CD4-positive, alpha-beta T cell treated with Interleukin-4 for 1 hour (primary cell): ENCODE measurements at regions not wholly inside any gene's neighbourhood (a gene's known extent, or its start where the extent isn't known, plus 50 kb on each side); places are given as distances from the start of the nearest gene placed in this dataset.
A peak's percentile ranks its signal among the peaks of the same experiment; 100 is the strongest.

ENCODE experiments used
- DNase-seq, 2 donors: peaks; one replicate each; pipeline ENCODE4 v3.0.0-alpha.2; 2020 to 2022

GRCh38 chr3:106229495-106230278 is 360.9 kb upstream of the CBLB start:
- no peak for DNase-seq

- DNase-seq, result no peak
Observed at GRCh38 chr3:106231086-106231485, 362.3 kb upstream of the CBLB start.

- no peak for DNase-seq
Observed at GRCh38 chr3:106232956-106233355, 364.1 kb upstream of the CBLB start.

DNA sequence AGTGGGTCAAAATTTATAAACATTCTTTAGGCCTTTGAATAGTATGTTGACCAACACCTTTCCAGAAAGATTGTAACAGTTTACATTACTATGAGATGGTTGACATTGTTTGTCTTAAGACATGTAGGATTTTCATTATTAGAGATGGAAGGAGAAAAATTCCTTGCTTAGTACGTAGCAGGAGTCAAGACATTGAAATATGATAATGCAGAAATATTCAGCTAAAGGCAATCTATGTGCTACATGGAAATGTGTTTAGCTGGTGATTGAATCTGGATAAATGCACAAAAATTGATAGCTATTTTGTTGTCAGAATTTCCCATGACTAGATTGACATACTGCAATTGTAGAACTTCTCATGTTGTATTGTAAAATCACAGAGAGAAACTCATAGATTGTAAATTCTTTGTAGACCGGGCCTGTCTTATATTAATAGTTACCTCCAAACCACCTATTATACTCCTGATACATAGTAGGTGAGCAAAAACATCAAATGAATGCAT is 370.4 kb upstream of the CBLB start:
- DNase-seq, result no peak

- DNase-seq, result no peak
Observed at GRCh38 chr3:106241593-106241992, 372.8 kb upstream of the CBLB start.

DNA sequence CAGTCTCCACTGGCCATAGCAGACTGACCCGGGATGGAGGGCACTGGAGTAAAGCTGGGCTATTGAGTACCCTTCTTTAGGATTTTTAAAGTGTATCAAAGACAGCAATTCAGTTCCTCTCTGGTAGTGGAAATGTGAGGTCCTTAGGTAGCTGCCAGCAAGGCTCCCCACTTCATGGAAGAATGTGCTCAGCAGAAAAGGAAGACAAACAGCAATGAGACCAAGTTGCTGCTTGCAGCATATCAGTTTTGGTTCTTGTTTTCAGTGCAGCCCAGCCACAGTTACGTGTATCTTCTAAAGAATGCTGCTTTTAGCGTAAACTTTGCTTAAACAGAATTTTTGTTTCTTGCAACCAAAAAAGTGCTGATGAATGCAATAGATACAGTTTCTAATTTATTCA is 374.0 kb upstream of the CBLB start:
- DNase-seq, result no peak

DNA sequence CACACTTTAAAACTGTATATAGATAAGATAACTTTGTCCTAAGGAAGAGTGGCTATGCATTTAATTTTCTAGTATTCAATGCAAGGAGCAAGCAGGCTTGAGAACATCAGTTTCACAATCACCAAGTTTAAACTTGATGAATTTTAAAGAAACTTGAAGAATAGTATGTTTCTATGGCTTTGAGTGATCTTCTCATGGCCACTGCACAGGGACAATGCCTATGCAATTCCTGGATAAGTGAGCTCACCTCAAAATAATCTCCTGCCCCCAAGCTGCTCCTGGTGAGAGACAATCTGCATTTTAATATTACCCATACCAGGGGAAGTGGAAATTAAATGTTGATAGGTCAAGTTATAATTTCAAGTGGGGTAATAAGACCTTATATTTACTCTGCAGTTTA is 376.6 kb upstream of the CBLB start:
- DNase-seq, result no peak

DNA sequence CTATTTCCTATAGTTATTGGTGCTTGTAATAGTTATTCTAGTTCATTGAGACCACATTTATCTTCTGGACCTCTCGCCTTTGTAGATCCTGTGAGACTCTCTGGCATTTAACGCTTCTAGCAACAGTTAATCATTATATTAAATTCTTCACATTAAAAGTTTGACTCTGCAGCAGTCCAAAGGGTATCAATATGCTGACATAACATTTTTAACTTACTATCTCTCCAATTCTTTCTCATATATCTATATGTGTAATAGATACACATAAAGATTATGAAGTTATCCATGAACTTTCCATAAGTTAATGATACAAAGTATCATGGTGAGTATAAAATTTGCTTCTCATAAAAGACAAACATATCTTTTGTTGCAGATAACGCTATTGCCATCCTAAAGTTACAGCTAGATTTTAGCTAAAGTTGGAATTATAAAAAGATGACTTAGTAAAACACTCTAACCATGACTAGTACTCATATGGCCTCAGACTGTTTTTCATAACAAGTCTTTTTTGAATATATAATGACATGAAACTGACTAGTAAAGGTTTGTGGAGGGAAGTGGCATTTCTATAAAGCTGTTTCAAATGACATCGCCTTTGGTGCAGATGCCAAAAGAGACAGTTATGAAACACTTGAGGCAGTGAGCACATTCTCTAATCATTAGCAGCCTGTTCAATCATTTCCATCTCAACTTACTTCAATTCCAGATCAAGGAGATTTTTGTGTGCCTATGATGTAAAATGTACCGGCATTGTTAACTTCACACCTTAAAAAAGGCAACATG is 379.3 kb upstream of the CBLB start:
- no peak for DNase-seq

DNA sequence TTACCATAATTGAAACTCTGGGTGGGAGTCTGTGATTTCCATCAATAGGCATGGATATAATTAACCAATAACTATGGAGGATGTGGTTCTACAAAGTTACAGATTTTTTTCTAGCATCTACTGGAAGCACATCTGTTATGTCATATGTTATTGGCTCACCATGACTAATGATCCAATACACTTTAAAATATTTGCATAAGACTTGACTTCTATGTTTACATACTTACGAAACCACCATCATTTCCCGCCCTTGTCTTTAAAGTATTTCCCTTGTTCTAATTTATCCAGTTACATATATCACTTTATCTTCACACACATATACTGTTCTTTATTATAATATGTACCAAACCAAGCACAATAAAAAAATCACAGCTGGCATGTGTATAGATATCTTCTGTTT is 380.3 kb upstream of the CBLB start:
- no peak for DNase-seq

GRCh38 chr3:106249981-106250380 is 381.2 kb upstream of the CBLB start:
- no peak for DNase-seq

- no peak for DNase-seq
Observed at GRCh38 chr3:106251160-106251892, 382.5 kb upstream of the CBLB start.

DNA sequence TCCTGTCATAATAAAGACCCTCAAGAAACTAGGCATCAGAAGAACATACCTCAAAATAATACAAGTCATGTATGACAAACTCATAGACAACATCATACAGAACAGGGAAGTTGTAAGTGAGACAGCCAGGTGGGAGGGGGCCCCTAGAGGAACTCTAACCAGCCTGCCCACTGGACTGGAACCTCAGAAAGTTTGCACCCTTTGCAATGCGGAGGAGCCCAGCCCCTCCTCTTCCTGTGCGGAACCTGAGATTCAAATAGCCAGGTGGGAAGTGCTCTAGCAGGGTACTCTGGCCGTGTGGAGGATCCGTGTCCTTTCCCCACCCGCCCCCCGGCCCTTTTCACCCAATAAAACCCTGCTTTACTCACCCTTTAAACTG is 387.0 kb upstream of the CBLB start:
- DNase-seq, result peak in 1 of 2 donors; percentile 65

- no peak for DNase-seq
Observed at GRCh38 chr3:106256249-106256957, 387.6 kb upstream of the CBLB start.

- DNase-seq, result no peak
Observed at GRCh38 chr3:106257172-106257571, 388.4 kb upstream of the CBLB start.

GRCh38 chr3:106261396-106261795 is 392.6 kb upstream of the CBLB start:
- DNase-seq, result no peak

- DNase-seq, result no peak
Observed at GRCh38 chr3:106261915-106262683, 393.3 kb upstream of the CBLB start.

GRCh38 chr3:106263011-106263410 is 394.2 kb upstream of the CBLB start:
- no peak for DNase-seq

GRCh38 chr3:106263546-106263945 is 394.7 kb upstream of the CBLB start:
- no peak for DNase-seq

- DNase-seq, result no peak
Observed at GRCh38 chr3:106265704-106266103, 396.9 kb upstream of the CBLB start.

DNA sequence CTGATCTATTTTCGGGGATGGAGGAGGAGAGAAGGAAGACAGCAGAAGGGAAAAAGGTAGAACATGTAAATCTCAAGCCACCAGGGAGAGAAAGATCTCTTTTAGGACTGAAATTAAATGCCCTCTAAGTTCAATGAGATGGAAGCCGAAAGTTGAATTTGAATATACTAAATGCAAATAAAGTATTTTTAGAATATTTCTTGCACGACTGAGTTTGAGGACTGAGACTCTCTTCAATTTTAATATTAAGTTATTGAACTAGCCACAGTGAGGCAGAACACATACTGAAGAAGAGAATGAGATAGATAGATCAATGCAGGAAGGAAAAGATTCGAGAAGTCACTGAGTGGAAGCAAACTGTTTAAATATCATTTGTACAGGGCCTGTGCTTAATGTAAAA is 399.9 kb upstream of the CBLB start:
- no peak for DNase-seq

DNA sequence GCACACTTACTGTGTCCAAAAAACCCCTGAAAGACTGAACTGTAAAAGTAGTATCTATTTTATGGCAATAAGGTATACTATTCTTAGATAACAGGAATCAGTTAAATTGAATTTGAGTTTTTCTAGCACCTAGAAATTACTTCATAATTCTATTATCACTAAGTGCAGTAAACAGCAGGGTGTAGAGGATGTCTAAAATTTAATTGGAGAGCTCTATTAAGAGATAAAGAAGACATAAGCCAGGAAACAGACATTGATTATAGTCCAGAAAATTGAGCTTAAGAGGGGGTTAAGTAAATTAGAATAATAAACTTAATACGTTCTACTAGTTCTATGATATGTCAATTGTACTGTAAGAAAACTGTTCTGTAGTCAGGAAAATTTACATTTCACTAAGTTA is 403.5 kb upstream of the CBLB start:
- DNase-seq, result no peak

DNA sequence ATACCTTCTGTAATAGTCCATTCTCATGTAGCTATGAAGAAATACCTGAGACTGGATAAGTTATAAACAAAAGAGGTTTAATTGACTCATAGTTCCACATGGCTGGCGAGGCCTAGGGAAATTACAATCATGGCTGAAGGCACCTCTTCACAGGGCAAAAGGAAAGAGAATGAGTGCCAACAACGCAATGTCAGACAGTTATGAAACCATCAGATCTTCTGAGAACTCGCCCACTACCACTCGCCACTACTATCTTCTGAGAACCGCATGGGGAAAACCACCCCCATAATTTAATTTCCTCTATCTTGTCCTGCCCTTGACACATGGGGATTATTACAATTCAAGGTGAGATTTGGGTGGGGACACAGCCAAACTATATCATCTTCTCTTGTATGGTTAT is 406.8 kb upstream of the CBLB start:
- DNase-seq, result no peak
